A549 (cell line): ENCODE measurements at regions not wholly inside any gene's neighbourhood (a gene's known extent, or its start where the extent isn't known, plus 50 kb on each side); places are given as distances from the start of the nearest gene placed in this dataset.

Experiments
- ATAC-seq, 2 experiments: fragments of 200-7000 bp in 1 of 2; fragments of >200 bp in 1 of 2; cut with Nextera tagmentation in 1 of 2; cut with Tn5 transposase in 1 of 2; 3 replicates each; pipeline versions ENCODE4 v1.8.0 to v1.9.1; 2018 to 2020; ENCODE audit warnings: mild to moderate bottlenecking in 1 of 2, moderate library complexity in 1 of 2
- CTCF ChIA-PET: fragments of 300-600 bp; sonication (Branson Sonifier 250); formaldehyde crosslinking; extraction: SDS; loops from one replicate; lab custom pipeline; 2021; ENCODE audit warnings: antibody characterized with exemption, inconsistent platforms; lab: Yijun Ruan, JAX
- POLR2A ChIA-PET: fragments of 350-600 bp; formaldehyde crosslinking; extraction: SDS; loops from one replicate; lab custom pipeline; 2021; ENCODE audit warnings: antibody characterized with exemption, inconsistent platforms; lab: Yijun Ruan, JAX
- DNase-seq, 2 experiments: peaks; one replicate each; pipeline versions ENCODE4 v3.0.0 to v3.0.0-alpha.2; 2011 to 2016; ENCODE audit warnings: low read depth in 1 of 2, low spot score in 1 of 2
- FAIRE-seq: peaks from 2 replicates; lab custom pipeline; 2011; peaks lifted over from hg19 to GRCh38; lab: Jason Lieb, UNC
- H3K27ac ChIP-seq, 2 experiments: fragments of >200 bp; sonication (Bioruptor Twin); formaldehyde crosslinking; 3 replicates each; pipeline ENCODE4 v1.5.1; 2016 to 2017
- H3K4me1 ChIP-seq: fragments of >200 bp; sonication (Bioruptor Twin); formaldehyde crosslinking; 3 replicates; pipeline ENCODE4 v1.6.1; 2016
- H3K4me2 ChIP-seq: fragments of >200 bp; sonication (Bioruptor Twin); formaldehyde crosslinking; 3 replicates; pipeline ENCODE4 v1.6.1; 2016
- H3K4me3 ChIP-seq: fragments of >200 bp; sonication (Bioruptor Twin); formaldehyde crosslinking; 3 replicates; pipeline ENCODE4 v1.5.1; 2016
- H3K9me3 ChIP-seq: fragments of >200 bp; sonication (Bioruptor Twin); formaldehyde crosslinking; 3 replicates; pipeline ENCODE4 v1.6.1; 2016
- ATOH8 ChIP-seq: fragments of 250-450 bp; sonication (Bioruptor Pico); IDR thresholded peaks from 2 replicates; pipeline ENCODE4 v1.5.0; 2020; ENCODE audit warnings: low read depth, mild to moderate bottlenecking, moderate library complexity
- CBX8 ChIP-seq: fragments of 200-600 bp; sonication (generic); IDR thresholded peaks from 2 replicates; pipeline ENCODE4 v1.6.1; 2016
- CHD2 ChIP-seq: fragments of 150-350 bp; IDR thresholded peaks from 2 replicates; pipeline ENCODE4 v1.6.1; 2014; ENCODE audit warnings: low read length; ENCODE audit not compliant: partially characterized antibody
- CTCF ChIP-seq: fragments of >200 bp; sonication (Bioruptor Twin); formaldehyde crosslinking; IDR thresholded peaks from 3 replicates; pipeline ENCODE4 v1.5.1; 2016
- ELK1 ChIP-seq: fragments of 150-350 bp; IDR thresholded peaks from 2 replicates; pipeline ENCODE4 v1.6.1; 2014; ENCODE audit warnings: low read depth, mild to moderate bottlenecking, low read length
- FOSB ChIP-seq: fragments of 250-450 bp; sonication (Bioruptor Pico); IDR thresholded peaks from 2 replicates; pipeline ENCODE4 v1.5.0; 2020; ENCODE audit warnings: mild to moderate bottlenecking, moderate library complexity
- FOXS1 ChIP-seq: fragments of 250-450 bp; sonication (Bioruptor Pico); IDR thresholded peaks from 2 replicates; pipeline ENCODE4 v1.5.0; 2020; ENCODE audit warnings: mild to moderate bottlenecking, moderate library complexity
- HOXB13 ChIP-seq: fragments of 250-450 bp; sonication (Bioruptor Pico); IDR thresholded peaks from 2 replicates; pipeline ENCODE4 v1.5.0; 2020; ENCODE audit warnings: low read depth, mild to moderate bottlenecking, moderate library complexity
- JUNB ChIP-seq: fragments of >200 bp; sonication (Bioruptor Twin); formaldehyde crosslinking; IDR thresholded peaks from 2 replicates; pipeline ENCODE4 v1.6.1; 2016
- MAFK ChIP-seq: fragments of 450-650 bp; IDR thresholded peaks from 2 replicates; pipeline ENCODE4 v1.6.1; 2014; ENCODE audit not compliant: partially characterized antibody
- MAX ChIP-seq: IDR thresholded peaks from 2 replicates; pipeline ENCODE4 v1.6.1; 2012
- MAZ ChIP-seq: fragments of 150-350 bp; IDR thresholded peaks from 2 replicates; pipeline ENCODE4 v1.6.1; 2014; ENCODE audit warnings: antibody characterized with exemption, low read depth, low read length, borderline replicate concordance
- PHF8 ChIP-seq: fragments of 200-600 bp; sonication (generic); IDR thresholded peaks from 2 replicates; pipeline ENCODE4 v1.6.1; 2016; ENCODE audit warnings: low read depth, mild to moderate bottlenecking, antibody characterized with exemption, moderate library complexity, borderline replicate concordance
- POLR2A ChIP-seq: IDR thresholded peaks from 2 replicates; pipeline ENCODE4 v1.6.1; 2012; ENCODE audit warnings: mild to moderate bottlenecking, low read length
- POLR2AphosphoS2 ChIP-seq: conservative IDR thresholded peaks from 2 replicates; pipeline ENCODE4 v1.6.1; 2012; ENCODE audit warnings: low read length, improper control_type of control experiment, inconsistent platforms
- RAD21 ChIP-seq, 2 experiments: fragments of >200 bp in 1 of 2; sonication (Bioruptor Twin) in 1 of 2; formaldehyde crosslinking in 1 of 2; IDR thresholded peaks in 1 of 2; conservative IDR thresholded peaks in 1 of 2; 2 replicates in 1 of 2; 3 replicates in 1 of 2; pipeline ENCODE4 v1.6.1; 2012 to 2018; ENCODE audit warnings: inconsistent platforms in 1 of 2
- RARB ChIP-seq: fragments of 250-450 bp; sonication (Bioruptor Pico); IDR thresholded peaks from 2 replicates; pipeline ENCODE4 v1.8.0; 2021; ENCODE audit warnings: mild to moderate bottlenecking, moderate library complexity
- RFX5 ChIP-seq: fragments of 450-650 bp; IDR thresholded peaks from 2 replicates; pipeline ENCODE4 v1.7.1; 2014; ENCODE audit warnings: antibody characterized with exemption, mild to moderate bottlenecking, moderate library complexity
- TFCP2L1 ChIP-seq: fragments of 250-450 bp; sonication (Bioruptor Pico); IDR thresholded peaks from 2 replicates; pipeline ENCODE4 v1.5.0; 2021; ENCODE audit warnings: mild to moderate bottlenecking
- USF2 ChIP-seq: fragments of 450-650 bp; IDR thresholded peaks from 2 replicates; pipeline ENCODE4 v1.6.1; 2014; ENCODE audit warnings: antibody characterized with exemption
- ZNF302 ChIP-seq: fragments of 250-450 bp; sonication (Bioruptor Pico); IDR thresholded peaks from 2 replicates; pipeline ENCODE4 v1.9.0; 2021; ENCODE audit warnings: inconsistent platforms, mild to moderate bottlenecking, moderate library complexity
- ZSCAN20 ChIP-seq: fragments of 250-450 bp; sonication (Bioruptor Pico); IDR thresholded peaks from 2 replicates; pipeline ENCODE4 v1.8.0; 2022; ENCODE audit warnings: mild to moderate bottlenecking, moderate library complexity
- WGBS: methylation state at CpG from one replicate; pipeline ENCODE4 v1.1.6; 2017; ENCODE audit errors: missing lambda C conversion rate; 5-methylcytosine and 5-hydroxymethylcytosine counted together

GRCh38 chr9:36489453-36489852 lies 83.2 kb upstream of the MELK start:
- ChIA-PET POLR2A (no interaction called here), CTCF (interaction anchor here (0.7 kb wide), 1 partner anchor 48 kb away, joined by 3 read pairs; no protein-coding TSS in a partner anchor)
- FAIRE-seq (no peak), DNase-seq (no peak), ATAC-seq (no peak)
- Histone ChIP-seq H3K9me3 (no peaks in the 10 kb centered on the region), H3K27ac (no peak overlapping the region), H3K4me1 (peaks cover 17% of the 10 kb centered on the region; the same call in 2 of the 3 replicates), H3K4me3 (no peak overlapping the region), H3K4me2 (no peak overlapping the region)
- 94% methylated on average over 8 of the region's 8 CpGs for WGBS
- TF ChIP-seq RFX5 = no peak
- TF ChIP-seq POLR2A = no peak
- TF ChIP-seq USF2 = no peak
- TF ChIP-seq MAX = no peak
- TF ChIP-seq MAZ = no peak

GRCh38 chr9:36488389-36488756 lies 84.3 kb upstream of the MELK start:
- peak overlapping the region; percentile 80 for H3K4me2 ChIP-seq
- TF ChIP-seq MAFK = peak; percentile 59
- TF ChIP-seq ATOH8 (CRISPR knock-in tag) = no peak
- TF ChIP-seq RAD21 (conservative IDR thresholded peaks at IDR 0.05 in 1 of 2, IDR thresholded peaks at IDR 0.05 in 1 of 2) = no peak
- H3K4me3 ChIP-seq = peak overlapping the region; percentile 97
- DNase-seq = no peak
- H3K4me1 ChIP-seq = peaks cover 17% of the 10 kb centered on the region; the same call in 2 of the 3 replicates
- POLR2A ChIA-PET = interaction anchor here (0.8 to 1.7 kb wide), 4 partner anchors 12 to 95 kb away, joined by 3 to 5 read pairs (median 4); no protein-coding TSS in a partner anchor
- CTCF ChIA-PET = interaction anchor here (0.6 to 1.3 kb wide), 5 partner anchors 10 to 104 kb away, joined by 3 to 6 read pairs (median 3); no protein-coding TSS in a partner anchor
- H3K9me3 ChIP-seq = no peaks in the 10 kb centered on the region
- peak overlapping the region; percentile 80 to 97 for H3K27ac ChIP-seq
- ATAC-seq = no peak
- WGBS = 85% methylated on average over 5 of the region's 5 CpGs
- no peak for FAIRE-seq

GRCh38 chr9:36487482-36488388 lies 85.0 kb upstream of the MELK start:
- CTCF ChIA-PET = interaction anchor here (0.7 to 2.7 kb wide), 5 partner anchors 9 to 81 kb away, joined by 3 to 15 read pairs (median 4); no protein-coding TSS in a partner anchor
- H3K27ac ChIP-seq = peak overlapping the region; percentile 92 to 97
- DNase-seq (peak; percentile 63 to 87), FAIRE-seq (no peak), ATAC-seq (peak; percentile 93 to 99)
- 2% methylated on average over 23 of the region's 94 CpGs for whole genome bisulfite sequencing
- H3K9me3 ChIP-seq = no peaks in the 10 kb centered on the region
- POLR2A ChIA-PET = interaction anchor here (0.8 to 1.7 kb wide), 5 partner anchors 13 to 96 kb away, joined by 3 to 5 read pairs (median 3); no protein-coding TSS in a partner anchor
- H3K4me1 ChIP-seq = peaks cover 17% of the 10 kb centered on the region; the same call in 2 of the 3 replicates
- H3K4me3 ChIP-seq = peak overlapping the region; percentile 97
- H3K4me2 ChIP-seq = peak overlapping the region; percentile 97
- TF ChIP-seq MAZ = no peak
- TF ChIP-seq RAD21 (conservative IDR thresholded peaks at IDR 0.05 in 1 of 2, IDR thresholded peaks at IDR 0.05 in 1 of 2) = no peak
- peak; percentile 69 for TF ChIP-seq CHD2
- TF ChIP-seq FOXS1 (CRISPR knock-in tag) = no peak
- TF ChIP-seq PHF8 = peak; percentile 57; the same call in 1 of the 2 replicates
- no peak for TF ChIP-seq JUNB
- no peak for TF ChIP-seq ZSCAN20 (CRISPR knock-in tag)
- no peak for TF ChIP-seq CTCF
- no peak for TF ChIP-seq ELK1
- no peak for TF ChIP-seq CBX8
- no peak for TF ChIP-seq RARB (CRISPR knock-in tag)
- TF ChIP-seq TFCP2L1 = no peak
- no peak for TF ChIP-seq FOSB (CRISPR knock-in tag)
- TF ChIP-seq ZNF302 = no peak
- no peak for TF ChIP-seq HOXB13 (CRISPR knock-in tag)
- TF ChIP-seq POLR2AphosphoS2 = no peak
- TF ChIP-seq POLR2A = peak; percentile 75
